Lung (tissue), 11 donors: ENCODE measurements at regions not wholly inside any gene's neighbourhood (a gene's known extent, or its start where the extent isn't known, plus 50 kb on each side); places are given as distances from the start of the nearest gene placed in this dataset.
A peak's percentile ranks its signal among the peaks of the same experiment; 100 is the strongest.

Experiments
- ATAC-seq: fragments of 200-7000 bp; cut with Tn5 transposase; one replicate; pipeline ENCODE4 v1.9.1; 2020; ENCODE audit warnings: moderate number of reproducible peaks; ENCODE audit not compliant: insufficient read depth, low FRiP score
- DNase-seq, 3 donors: peaks; one replicate each; pipeline ENCODE4 v3.0.0-alpha.2; 2013 to 2017
- H3K27ac ChIP-seq, 2 donors: one replicate each; pipeline ENCODE4 v1.5.1; 2013; ENCODE audit warnings: mild to moderate bottlenecking in 2 of 2, moderate library complexity in 2 of 2, control low read depth in 1 of 2, inconsistent platforms in 1 of 2, low read depth in 1 of 2, low read length in 1 of 2
- H3K27me3 ChIP-seq, 3 donors: one replicate each; pipeline ENCODE4 v1.5.1; 2013; ENCODE audit warnings: low read length in 2 of 3; ENCODE audit not compliant: control insufficient read depth in 3 of 3, insufficient read depth in 3 of 3
- H3K36me3 ChIP-seq, 4 donors: one replicate each; pipeline ENCODE4 v1.5.1; 2013; ENCODE audit warnings: low read length in 4 of 4, mild to moderate bottlenecking in 1 of 4, moderate library complexity in 1 of 4; ENCODE audit not compliant: control insufficient read depth in 4 of 4, insufficient read depth in 4 of 4
- H3K4me1 ChIP-seq, 5 donors: one replicate each; pipeline ENCODE4 v1.5.1; 2013; ENCODE audit warnings: low read length in 5 of 5, mild to moderate bottlenecking in 2 of 5, moderate library complexity in 1 of 5; ENCODE audit not compliant: control insufficient read depth in 5 of 5, insufficient read depth in 5 of 5
- H3K4me3 ChIP-seq: one replicate; pipeline ENCODE4 v1.5.1; 2013; ENCODE audit warnings: mild to moderate bottlenecking, control low read depth, moderate library complexity
- H3K9ac ChIP-seq, 2 donors: one replicate each; pipeline ENCODE4 v1.5.1; 2013; ENCODE audit warnings: low read length in 2 of 2, control low read depth in 1 of 2; ENCODE audit not compliant: insufficient read depth in 1 of 2
- H3K9me3 ChIP-seq, 4 donors: one replicate each; pipeline ENCODE4 v1.5.1; 2013; ENCODE audit warnings: low read length in 3 of 4, mild to moderate bottlenecking in 1 of 4, moderate library complexity in 1 of 4; ENCODE audit not compliant: control insufficient read depth in 4 of 4, insufficient read depth in 3 of 4
- CTCF ChIP-seq: IDR thresholded peaks from 2 replicates; pipeline ENCODE4 v1.5.1; 2012; ENCODE audit warnings: mild to moderate bottlenecking; ENCODE audit errors: control extremely low read depth, extremely low read depth
- WGBS, 2 donors: extraction: QIAGEN DNeasy Blood & Tissue Kit; methylation state at CpG; one replicate each; pipeline ENCODE4 v1.1.7; 2013; 5-methylcytosine and 5-hydroxymethylcytosine counted together
- donor health status: control.
- donor health status: control.
- donor health status: Bipolar disorder and iron deficiency.
- donor health status: healthy.
- donor health status: DM: yes; HTN: yes; CAD: no.

- DNase-seq (no peak), ATAC-seq (no peak)
- 83 to 90% methylated on average over 2 of the region's 2 CpGs for whole genome bisulfite sequencing, 2 donors
- TF ChIP-seq CTCF = no peak
- Histone ChIP-seq H3K9ac (no peak overlapping the region), H3K4me1 (peaks cover 0 to 11% (median 0%) of the 10 kb centered on the region in 5 donors), H3K4me3 (no peak overlapping the region), H3K27ac (no peak overlapping the region), H3K36me3 (no peaks in the 10 kb centered on the region), H3K9me3 (no peaks in the 10 kb centered on the region), H3K27me3 (no peaks in the 10 kb centered on the region)
Measured at GRCh38 chr11:104584823-104585222, 313.4 kb downstream of the CASP12 start.

GRCh38 chr11:104583857-104584256, 314.4 kb downstream of the CASP12 start:
- 88 to 93% methylated on average over 10 of the region's 10 CpGs for WGBS, 2 donors
- H3K4me1 ChIP-seq = peaks cover 0 to 8% (median 0%) of the 10 kb centered on the region in 5 donors
- no peaks in the 10 kb centered on the region for H3K36me3 ChIP-seq
- peak in 2 of 3 donors; percentile 37 to 50 for DNase-seq
- no peak overlapping the region for H3K9ac ChIP-seq
- no peak for TF ChIP-seq CTCF
- no peak for ATAC-seq
- H3K4me3 ChIP-seq = no peak overlapping the region
- no peaks in the 10 kb centered on the region for H3K9me3 ChIP-seq
- H3K27me3 ChIP-seq = no peaks in the 10 kb centered on the region
- H3K27ac ChIP-seq = no peak overlapping the region

GRCh38 chr11:104582431-104582830, 315.8 kb downstream of the CASP12 start:
- H3K9ac ChIP-seq = no peak overlapping the region
- 90 to 96% methylated on average over 2 of the region's 2 CpGs for WGBS, 2 donors
- peaks cover 0 to 5% (median 0%) of the 10 kb centered on the region in 5 donors for H3K4me1 ChIP-seq
- no peak for ATAC-seq
- no peaks in the 10 kb centered on the region for H3K27me3 ChIP-seq
- no peak for DNase-seq
- H3K9me3 ChIP-seq = no peaks in the 10 kb centered on the region
- no peaks in the 10 kb centered on the region for H3K36me3 ChIP-seq
- H3K4me3 ChIP-seq = no peak overlapping the region
- no peak for TF ChIP-seq CTCF
- H3K27ac ChIP-seq = no peak overlapping the region
